Keratinocyte (primary cell): ENCODE measurements at regions not wholly inside any gene's neighbourhood (a gene's known extent, or its start where the extent isn't known, plus 50 kb on each side); places are given as distances from the start of the nearest gene placed in this dataset.

Experiments
- DNase-seq: peaks from one replicate; pipeline ENCODE4 v3.0.0-alpha.2; 2011; ENCODE audit warnings: low read depth, missing footprints, low spot score
- FAIRE-seq: peaks from 2 replicates; lab custom pipeline; 2011; peaks lifted over from hg19 to GRCh38; lab: Jason Lieb, UNC
- H2AFZ ChIP-seq: 2 replicates; pipeline ENCODE4 v1.6.0; 2012; ENCODE audit warnings: low read length, control low read depth, inconsistent platforms; ENCODE audit not compliant: control insufficient read depth
- H3K27ac ChIP-seq: 2 replicates; pipeline ENCODE4 v1.5.1; 2011; ENCODE audit warnings: low read length; ENCODE audit not compliant: control insufficient read depth, insufficient read depth
- H3K27me3 ChIP-seq: 3 replicates; pipeline ENCODE4 v1.6.0; 2011; ENCODE audit warnings: low read length; ENCODE audit not compliant: control insufficient read depth, insufficient read depth; ENCODE audit errors: extremely low read depth
- H3K36me3 ChIP-seq, 2 experiments: 2 replicates in 1 of 2; 3 replicates in 1 of 2; pipeline ENCODE4 v1.5.1; 2011; ENCODE audit warnings: low read length in 2 of 2, mild to moderate bottlenecking in 1 of 2; ENCODE audit not compliant: control insufficient read depth in 2 of 2, insufficient read depth in 2 of 2; ENCODE audit errors: extremely low read depth in 1 of 2
- H3K4me1 ChIP-seq: 3 replicates; pipeline ENCODE4 v1.5.1; 2011; ENCODE audit warnings: low read length; ENCODE audit not compliant: control insufficient read depth, insufficient read depth; ENCODE audit errors: extremely low read depth
- H3K4me2 ChIP-seq: 3 replicates; pipeline ENCODE4 v1.6.0; 2011; ENCODE audit warnings: low read depth, low read length; ENCODE audit not compliant: control insufficient read depth, insufficient read depth; ENCODE audit errors: extremely low read depth
- H3K4me3 ChIP-seq, 3 experiments: fragments of 200-600 bp in 1 of 3; sonication (generic) in 1 of 3; 2 replicates in 2 of 3; 3 replicates in 1 of 3; pipeline ENCODE4 v1.5.1; 2011 to 2016; ENCODE audit warnings: low read length in 3 of 3, mild to moderate bottlenecking in 3 of 3, control low read depth in 2 of 3, inconsistent platforms in 1 of 3, low read depth in 1 of 3, mixed read lengths in 1 of 3, mixed run types in 1 of 3, moderate library complexity in 1 of 3; ENCODE audit not compliant: control insufficient read depth in 2 of 3, insufficient read depth in 2 of 3; ENCODE audit errors: extremely low read depth in 1 of 3
- H3K79me2 ChIP-seq: 2 replicates; pipeline ENCODE4 v1.6.0; 2012; ENCODE audit warnings: low read length; ENCODE audit not compliant: control insufficient read depth, insufficient read depth
- H3K9ac ChIP-seq: 3 replicates; pipeline ENCODE4 v1.6.0; 2011; ENCODE audit warnings: low read length; ENCODE audit not compliant: control insufficient read depth, insufficient read depth; ENCODE audit errors: extremely low read depth
- H3K9me1 ChIP-seq: 3 replicates; pipeline ENCODE4 v1.6.0; 2011; ENCODE audit warnings: low read length; ENCODE audit not compliant: control insufficient read depth, insufficient read depth; ENCODE audit errors: extremely low read depth
- H3K9me3 ChIP-seq: 2 replicates; pipeline ENCODE4 v1.5.1; 2012; ENCODE audit warnings: low read depth, low read length; ENCODE audit not compliant: control insufficient read depth
- H4K20me1 ChIP-seq: 3 replicates; pipeline ENCODE4 v1.6.0; 2011; ENCODE audit warnings: low read length; ENCODE audit not compliant: control insufficient read depth, insufficient read depth; ENCODE audit errors: extremely low read depth
- CTCF ChIP-seq, 3 experiments: IDR thresholded peaks in 1 of 3; conservative IDR thresholded peaks in 1 of 3; optimal IDR thresholded peaks in 1 of 3; 2 replicates in 2 of 3; 3 replicates in 1 of 3; pipeline versions ENCODE3 to v1.5.1; 2011; ENCODE audit warnings: low read length in 3 of 3, mild to moderate bottlenecking in 3 of 3, moderate library complexity in 2 of 3, control low read depth in 1 of 3, inconsistent platforms in 1 of 3; ENCODE audit not compliant: insufficient read depth in 2 of 3; ENCODE audit errors: extremely low read depth in 1 of 3
- EZH2 ChIP-seq: IDR thresholded peaks from one replicate; pipeline ENCODE4 v1.6.1; 2012; ENCODE audit warnings: inconsistent platforms, mild to moderate bottlenecking, low read length, moderate library complexity
- dilution Hi-C: fragments of 300-500 bp; cut with MboI; formaldehyde crosslinking; loops from one replicate; pipeline ENCODE4 v1.7.0; 2020; ENCODE audit warnings: low sequenced_read_pairs; ENCODE audit not compliant: extremely low pct_ligation_motif_present

DNA sequence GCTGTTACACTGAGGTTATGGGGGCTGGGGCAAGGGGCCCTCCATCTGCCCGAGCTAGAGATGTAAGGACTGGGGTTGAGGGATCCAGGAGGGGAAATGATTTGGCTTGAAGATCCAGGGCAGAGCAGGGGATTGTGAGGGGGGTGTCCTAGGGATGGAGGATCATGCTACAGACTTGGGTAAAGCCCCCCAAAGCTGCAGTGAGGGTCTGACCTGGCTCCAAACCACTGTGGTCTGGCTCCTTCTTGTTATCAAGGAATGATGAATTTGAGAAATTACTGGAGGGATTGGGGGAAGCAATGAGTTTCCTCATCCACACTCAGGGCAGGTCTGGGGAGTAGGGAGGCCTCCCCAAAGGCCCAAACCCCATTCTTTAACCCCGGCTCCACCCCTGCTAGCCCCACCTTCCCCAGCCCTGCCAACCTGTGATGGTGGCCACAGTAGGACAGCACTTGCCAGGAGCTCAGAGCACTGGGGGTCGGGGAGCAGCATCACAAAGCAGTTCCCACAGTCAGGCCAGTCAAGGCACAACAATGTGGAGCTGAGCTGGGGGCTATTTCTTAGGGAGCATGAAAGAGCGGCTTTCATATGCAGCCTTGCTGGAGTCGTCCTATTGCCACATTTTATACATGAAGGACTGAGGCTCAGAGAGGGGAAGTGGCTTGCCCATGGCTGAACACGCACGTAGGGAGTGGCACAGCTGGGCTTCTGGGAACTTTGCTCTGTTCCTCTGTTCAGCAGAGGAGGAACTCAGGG is 165.5 kb downstream of the EFNB1 start:
- TF ChIP-seq CTCF (optimal IDR thresholded peaks at IDR 0.05 in 1 of 3, IDR thresholded peaks at IDR 0.05 in 1 of 3, conservative IDR thresholded peaks at IDR 0.05 in 1 of 3; ENCODE audit: extremely low read depth in 1 of 3, insufficient read depth in 2 of 3, low read length in 3 of 3): no peak
- TF ChIP-seq EZH2: no peak
- H4K20me1 ChIP-seq: no peaks in the 10 kb centered on the region
- H3K9me3 ChIP-seq: no peaks in the 10 kb centered on the region
- no peak overlapping the region for H3K4me2 ChIP-seq
- H3K79me2 ChIP-seq: no peaks in the 10 kb centered on the region
- H2AFZ ChIP-seq: no peak overlapping the region
- no peak overlapping the region for H3K27ac ChIP-seq
- H3K27me3 ChIP-seq: peaks cover 6% of the 10 kb centered on the region
- no peak overlapping the region for H3K4me3 ChIP-seq
- no peaks in the 10 kb centered on the region for H3K36me3 ChIP-seq
- no peaks in the 10 kb centered on the region for H3K9me1 ChIP-seq
- dilution Hi-C loops: no loop called here
- H3K4me1 ChIP-seq: peaks cover 16% of the 10 kb centered on the region
- DNase-seq (no peak), FAIRE-seq (no peak)
- H3K9ac ChIP-seq: no peak overlapping the region

- no peak overlapping the region for H3K4me3 ChIP-seq
- DNase-seq (no peak), FAIRE-seq (no peak)
- H4K20me1 ChIP-seq: no peaks in the 10 kb centered on the region
- no peaks in the 10 kb centered on the region for H3K9me1 ChIP-seq
- no peaks in the 10 kb centered on the region for H3K79me2 ChIP-seq
- H3K27me3 ChIP-seq: peaks cover 7% of the 10 kb centered on the region
- no peak overlapping the region for H3K9ac ChIP-seq
- no peaks in the 10 kb centered on the region for H3K9me3 ChIP-seq
- H3K36me3 ChIP-seq: no peaks in the 10 kb centered on the region
- peaks cover 4% of the 10 kb centered on the region for H3K4me1 ChIP-seq
- TF ChIP-seq CTCF (optimal IDR thresholded peaks at IDR 0.05 in 1 of 3, IDR thresholded peaks at IDR 0.05 in 1 of 3, conservative IDR thresholded peaks at IDR 0.05 in 1 of 3; ENCODE audit: extremely low read depth in 1 of 3, insufficient read depth in 2 of 3, low read length in 3 of 3) (no peak), EZH2 (no peak)
- H3K4me2 ChIP-seq: no peak overlapping the region
- no peak overlapping the region for H3K27ac ChIP-seq
- no peak overlapping the region for H2AFZ ChIP-seq
- dilution Hi-C loops: no loop called here
Measured at GRCh38 chrX:68992821-68993397, 164.1 kb downstream of the EFNB1 start.
